ENCODE measurements at regions not wholly inside any gene's neighbourhood (a gene's known extent, or its start where the extent isn't known, plus 50 kb on each side); places are given as distances from the start of the nearest gene placed in this dataset.
"Not testable (repeated sequence)": the region's sequence is repeated elsewhere in the genome, so short reads cannot be mapped to it uniquely, and the experiment has no call there.

GRCh38 chr5:136545031-136545430 lies 179.7 kb upstream of the TRPC7 start:
- DNase-seq (ENCODE audit: low read depth), result not testable (repeated sequence)

GRCh38 chr5:136538534-136538933 lies 173.2 kb upstream of the TRPC7 start:
- no peak for DNase-seq (ENCODE audit: low read depth)

GRCh38 chr5:136529081-136529480 lies 163.7 kb upstream of the TRPC7 start:
- DNase-seq (ENCODE audit: low read depth), result no peak

GRCh38 chr5:136528481-136529030 lies 163.2 kb upstream of the TRPC7 start:
- no peak for DNase-seq (ENCODE audit: low read depth)

- no peak for DNase-seq (ENCODE audit: low read depth)
These were observed 162.0 kb upstream of the TRPC7 start for GRCh38 chr5:136527311-136527710.

GRCh38 chr5:136526791-136527190 lies 161.4 kb upstream of the TRPC7 start:
- DNase-seq (ENCODE audit: low read depth), result no peak

- no peak for DNase-seq (ENCODE audit: low read depth)
These were observed 160.7 kb upstream of the TRPC7 start for GRCh38 chr5:136526021-136526420.

GRCh38 chr5:136525597-136525996 lies 160.3 kb upstream of the TRPC7 start:
- no peak for DNase-seq (ENCODE audit: low read depth)

- DNase-seq (ENCODE audit: low read depth), result no peak
These were observed 157.0 kb upstream of the TRPC7 start for GRCh38 chr5:136522217-136522956.

GRCh38 chr5:136521696-136522095 lies 156.4 kb upstream of the TRPC7 start:
- no peak for DNase-seq (ENCODE audit: low read depth)

- no peak for DNase-seq (ENCODE audit: low read depth)
These were observed 153.5 kb upstream of the TRPC7 start for GRCh38 chr5:136518814-136519213.

- no peak for DNase-seq (ENCODE audit: low read depth)
These were observed 152.8 kb upstream of the TRPC7 start for GRCh38 chr5:136518174-136518573.

- no peak for DNase-seq (ENCODE audit: low read depth)
These were observed 152.4 kb upstream of the TRPC7 start for GRCh38 chr5:136517755-136518154.

GRCh38 chr5:136516637-136517036 lies 151.3 kb upstream of the TRPC7 start:
- DNase-seq (ENCODE audit: low read depth), result no peak

- DNase-seq (ENCODE audit: low read depth), result no peak
These were observed 148.1 kb upstream of the TRPC7 start for GRCh38 chr5:136513430-136513829.

GRCh38 chr5:136511046-136511445 lies 145.7 kb upstream of the TRPC7 start:
- no peak for DNase-seq (ENCODE audit: low read depth)

GRCh38 chr5:136510481-136510880 lies 145.1 kb upstream of the TRPC7 start:
- DNase-seq (ENCODE audit: low read depth), result no peak

GRCh38 chr5:136506131-136506530 lies 140.8 kb upstream of the TRPC7 start:
- DNase-seq (ENCODE audit: low read depth), result no peak

- no peak for DNase-seq (ENCODE audit: low read depth)
These were observed 135.8 kb upstream of the TRPC7 start for GRCh38 chr5:136501133-136501532.

GRCh38 chr5:136492587-136492986 lies 127.2 kb upstream of the TRPC7 start:
- no peak for DNase-seq (ENCODE audit: low read depth)

- no peak for DNase-seq (ENCODE audit: low read depth)
These were observed 126.5 kb upstream of the TRPC7 start for GRCh38 chr5:136491806-136492205.

- DNase-seq (ENCODE audit: low read depth), result no peak
These were observed 119.5 kb upstream of the TRPC7 start for GRCh38 chr5:136484808-136485325.

- DNase-seq (ENCODE audit: low read depth), result no peak
These were observed 116.9 kb upstream of the TRPC7 start for GRCh38 chr5:136482206-136482605.

GRCh38 chr5:136474466-136474865 lies 109.1 kb upstream of the TRPC7 start:
- no peak for DNase-seq (ENCODE audit: low read depth)
